ENCODE measurements at regions not wholly inside any gene's neighbourhood (a gene's known extent, or its start where the extent isn't known, plus 50 kb on each side); places are given as distances from the start of the nearest gene placed in this dataset.

DNA sequence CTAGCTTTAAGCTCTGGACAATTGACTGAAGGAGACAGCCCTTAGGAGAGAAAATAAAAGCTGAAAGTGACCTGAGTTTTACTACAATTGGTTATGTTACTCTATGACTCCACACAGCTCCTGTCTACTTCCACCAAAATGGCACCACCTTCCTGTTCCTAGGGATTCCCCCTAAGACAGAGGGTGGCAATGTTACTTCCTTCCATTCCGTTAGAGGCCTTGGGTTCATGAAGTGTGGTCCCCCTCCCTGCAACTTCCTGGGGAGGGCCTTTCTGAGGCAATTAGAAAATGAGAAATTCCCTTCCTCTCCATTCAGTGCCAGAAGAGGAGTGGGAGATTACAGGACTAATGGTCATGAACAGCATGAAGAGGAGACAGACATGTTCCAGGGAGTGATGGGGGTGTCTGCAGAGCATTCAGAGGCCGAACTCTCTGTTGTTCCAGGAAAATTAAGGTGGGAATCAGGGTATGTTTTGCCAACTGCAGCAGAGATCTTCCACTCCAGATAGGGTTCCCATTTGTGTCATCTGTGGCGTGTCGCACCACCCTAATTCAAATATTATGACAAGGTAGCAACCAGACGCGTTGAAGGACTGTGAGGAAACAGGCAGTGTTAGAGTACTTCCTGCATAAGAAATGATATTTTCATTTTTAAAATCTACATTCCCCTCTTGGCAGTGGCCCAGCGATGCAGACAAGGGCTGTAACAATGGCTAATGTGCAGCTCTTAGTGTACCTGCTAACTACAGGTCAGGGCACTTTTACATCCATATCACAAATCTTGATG, 53.1 kb upstream of the TRIM67 start:
- DNase-seq = peak; percentile 29

DNA sequence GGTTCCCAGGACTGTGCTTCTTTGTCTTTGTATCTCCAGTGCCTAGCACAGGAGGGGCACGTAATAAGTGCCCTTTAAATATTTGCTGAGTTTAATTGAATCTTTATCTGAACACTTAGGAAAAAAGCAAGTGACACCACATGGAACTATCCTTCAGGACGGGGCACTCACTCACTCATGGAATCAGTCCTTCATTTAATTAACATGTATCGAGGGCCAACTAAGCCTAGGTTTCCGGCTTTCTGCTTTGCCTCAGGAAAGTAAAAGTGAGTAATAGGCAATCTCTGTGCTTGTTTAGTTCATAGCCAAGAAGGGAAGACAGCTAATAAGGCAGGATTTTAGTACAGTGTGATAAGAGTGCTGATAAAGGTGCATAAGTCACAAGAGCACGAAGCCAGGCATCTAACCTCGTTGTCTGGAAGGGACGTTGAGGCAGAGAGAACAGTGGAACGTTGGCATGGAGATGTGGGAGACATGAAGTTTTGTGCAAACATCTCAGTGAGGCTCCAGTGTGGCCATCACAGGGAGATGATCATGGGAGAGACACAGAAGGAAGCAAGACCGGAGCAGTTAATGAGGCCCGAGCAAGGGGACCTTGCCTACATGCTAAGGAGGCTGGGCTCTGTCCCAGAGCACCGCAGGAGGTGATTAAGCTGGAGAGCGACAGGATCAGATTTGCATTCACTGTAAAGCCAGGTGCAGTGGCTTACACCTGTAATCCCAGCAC, 54.1 kb upstream of the TRIM67 start:
- no peak for DNase-seq

GRCh38 chr1:231107151-231107550, 54.7 kb upstream of the TRIM67 start:
- no peak for DNase-seq

DNA sequence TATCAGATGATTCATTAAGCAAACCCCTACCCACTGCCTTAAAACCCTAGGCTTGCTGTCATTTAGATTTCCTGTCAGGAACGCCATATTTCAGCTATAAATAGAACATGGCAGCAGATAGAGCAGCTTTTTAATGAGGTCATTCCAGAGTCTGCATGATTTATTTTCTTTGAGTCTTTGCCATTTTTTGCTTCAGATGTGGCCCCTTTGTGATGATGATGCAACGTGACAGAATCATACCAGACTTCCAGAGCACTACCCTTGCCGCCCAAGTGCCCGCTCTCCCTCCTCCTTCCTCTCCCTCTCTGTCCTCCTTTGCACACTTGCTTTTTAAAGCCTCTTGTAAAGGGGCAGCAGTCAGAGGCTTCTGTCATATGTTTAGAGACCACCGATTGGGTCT, 55.5 kb upstream of the TRIM67 start:
- DNase-seq = peak; percentile 57

GRCh38 chr1:231104917-231105316, 56.9 kb upstream of the TRIM67 start:
- no peak for DNase-seq

DNA sequence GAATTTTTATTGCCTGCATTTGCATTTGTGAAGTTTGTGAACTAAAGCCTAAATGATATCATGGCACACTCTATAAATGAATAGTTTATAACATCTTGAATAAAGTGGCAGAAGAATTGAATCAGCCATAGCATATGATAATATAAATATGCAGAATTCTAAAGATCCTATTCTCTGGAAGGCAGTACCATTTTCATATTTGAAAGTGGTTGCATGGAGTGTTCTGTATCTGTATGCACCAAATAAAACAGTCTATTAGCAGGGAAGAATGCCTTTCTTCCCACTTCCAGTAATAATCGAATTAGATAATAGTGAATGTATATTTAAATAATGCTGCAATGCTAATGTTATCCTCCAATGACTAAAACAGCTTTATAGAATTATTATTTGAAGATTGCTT, 57.9 kb upstream of the TRIM67 start:
- no peak for DNase-seq

DNA sequence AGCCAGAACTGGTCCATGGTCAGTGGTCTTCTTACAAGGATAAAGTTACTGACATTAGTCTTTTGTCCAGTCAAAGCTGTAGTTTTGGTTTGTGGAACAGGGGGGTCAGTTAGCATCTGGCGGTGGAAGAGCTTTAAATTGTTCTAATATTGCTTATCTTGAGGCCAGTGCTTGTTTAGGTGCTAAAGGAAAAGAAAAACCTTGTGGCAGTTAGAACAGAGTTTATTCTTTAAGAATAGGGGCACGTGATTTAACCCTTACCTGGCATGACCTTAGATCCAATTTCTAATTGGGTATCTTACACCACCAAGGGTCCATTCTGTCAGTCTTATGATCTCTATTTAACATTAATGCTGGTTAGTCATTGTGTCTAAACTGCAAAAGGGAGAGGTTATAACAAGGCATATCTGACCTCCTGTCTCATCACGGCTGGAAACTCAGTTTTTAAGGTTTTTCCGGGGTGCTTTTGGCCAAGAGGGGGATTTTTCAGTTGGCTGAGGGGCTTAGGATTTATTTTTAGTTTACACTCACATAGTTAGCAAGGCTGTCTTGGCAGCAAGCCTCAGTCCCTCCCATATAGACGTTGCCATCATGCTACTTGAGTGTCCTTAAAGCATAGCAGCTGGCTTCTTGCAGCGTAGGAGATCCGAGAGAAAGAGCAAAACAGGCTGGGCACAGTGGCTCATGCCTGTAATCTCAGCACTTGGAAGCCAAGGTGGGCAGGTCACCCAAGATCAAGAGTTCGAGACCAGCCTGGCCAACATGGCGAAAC, 60.1 kb upstream of the FAM89A start:
- no peak for DNase-seq

- no peak for DNase-seq
These were observed 59.3 kb upstream of the FAM89A start for GRCh38 chr1:231099311-231099710.

DNA sequence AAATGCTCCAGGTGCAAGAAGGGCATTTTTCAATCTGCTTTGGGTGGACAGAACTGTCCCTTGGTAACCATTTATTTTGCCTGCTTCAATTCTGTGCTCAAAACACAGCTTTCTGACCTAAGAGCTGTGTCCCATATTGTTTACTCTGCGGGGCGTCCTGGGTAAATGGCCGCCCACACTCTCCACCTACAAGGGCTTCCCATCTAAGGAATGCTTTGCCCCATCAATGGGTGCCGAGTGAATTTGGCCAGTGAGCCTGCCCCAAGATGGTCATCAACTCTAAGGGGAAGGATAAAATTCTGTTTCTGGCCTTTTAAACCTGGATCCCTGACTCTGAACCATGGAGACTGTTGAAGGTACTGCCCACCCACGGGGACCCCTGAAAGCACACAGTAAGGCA, 55.5 kb upstream of the FAM89A start:
- DNase-seq = no peak

- no peak for DNase-seq
These were observed 54.4 kb upstream of the FAM89A start for GRCh38 chr1:231094421-231094820.

GRCh38 chr1:231093156-231093922, 53.3 kb upstream of the FAM89A start:
- DNase-seq = peak; percentile 74

GRCh38 chr1:231092380-231092779, 52.3 kb upstream of the FAM89A start:
- DNase-seq = no peak

GRCh38 chr1:231091831-231092301, 51.8 kb upstream of the FAM89A start:
- peak; percentile 78 for DNase-seq

DNA sequence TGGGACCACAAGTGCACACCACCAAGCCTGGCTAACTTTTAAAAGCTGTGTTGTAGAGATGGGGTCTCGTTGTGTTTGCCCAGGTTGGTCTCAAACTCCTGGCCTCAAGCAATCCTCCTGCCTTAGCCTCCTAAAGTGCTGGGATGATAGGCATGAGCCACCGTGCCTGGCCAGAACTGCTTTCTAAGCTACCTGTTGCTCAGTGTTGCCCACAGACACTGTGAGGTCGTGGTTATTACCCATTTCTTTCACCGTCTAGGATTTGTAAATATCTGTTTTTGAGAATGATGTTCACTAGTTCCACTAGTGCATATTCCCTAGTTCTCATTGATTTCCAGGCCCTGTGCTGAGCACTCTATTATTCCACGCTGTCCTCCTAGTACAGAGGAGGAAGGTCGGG, 51.4 kb upstream of the FAM89A start:
- no peak for DNase-seq
